ENCODE measurements at regions not wholly inside any gene's neighbourhood (a gene's known extent, or its start where the extent isn't known, plus 50 kb on each side); places are given as distances from the start of the nearest gene placed in this dataset.

DNA sequence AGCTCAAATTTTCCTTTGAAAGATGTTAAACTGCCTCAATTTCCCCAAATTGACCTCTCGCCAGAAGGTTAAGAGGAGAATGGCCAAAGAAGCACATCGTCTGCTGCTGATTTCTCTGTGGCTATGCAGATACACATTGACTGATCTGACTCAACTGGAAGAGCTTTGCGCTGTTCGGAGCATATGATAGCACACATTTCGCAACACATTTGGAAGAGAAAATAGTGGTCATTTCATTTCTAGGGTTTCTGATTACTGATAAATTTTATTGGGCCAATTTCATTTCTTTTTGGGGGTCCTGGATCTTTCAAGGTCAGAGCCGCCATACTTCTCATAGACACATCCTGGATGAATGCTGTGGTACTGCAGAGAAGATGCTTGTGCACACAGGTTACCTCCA is 138.5 kb downstream of the TMEM200C start:
- TF ChIP-seq, protein P1, sequence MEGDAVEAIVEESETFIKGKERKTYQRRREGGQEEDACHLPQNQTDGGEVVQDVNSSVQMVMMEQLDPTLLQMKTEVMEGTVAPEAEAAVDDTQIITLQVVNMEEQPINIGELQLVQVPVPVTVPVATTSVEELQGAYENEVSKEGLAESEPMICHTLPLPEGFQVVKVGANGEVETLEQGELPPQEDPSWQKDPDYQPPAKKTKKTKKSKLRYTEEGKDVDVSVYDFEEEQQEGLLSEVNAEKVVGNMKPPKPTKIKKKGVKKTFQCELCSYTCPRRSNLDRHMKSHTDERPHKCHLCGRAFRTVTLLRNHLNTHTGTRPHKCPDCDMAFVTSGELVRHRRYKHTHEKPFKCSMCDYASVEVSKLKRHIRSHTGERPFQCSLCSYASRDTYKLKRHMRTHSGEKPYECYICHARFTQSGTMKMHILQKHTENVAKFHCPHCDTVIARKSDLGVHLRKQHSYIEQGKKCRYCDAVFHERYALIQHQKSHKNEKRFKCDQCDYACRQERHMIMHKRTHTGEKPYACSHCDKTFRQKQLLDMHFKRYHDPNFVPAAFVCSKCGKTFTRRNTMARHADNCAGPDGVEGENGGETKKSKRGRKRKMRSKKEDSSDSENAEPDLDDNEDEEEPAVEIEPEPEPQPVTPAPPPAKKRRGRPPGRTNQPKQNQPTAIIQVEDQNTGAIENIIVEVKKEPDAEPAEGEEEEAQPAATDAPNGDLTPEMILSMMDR (IDR thresholded peaks at IDR 0.05) = no peak
- TF ChIP-seq POLR2A (IDR thresholded peaks at IDR 0.05) = no peak

All from transverse colon (tissue), 3 donors.